GM23338 (cell line): ENCODE measurements at regions not wholly inside any gene's neighbourhood (a gene's known extent, or its start where the extent isn't known, plus 50 kb on each side); places are given as distances from the start of the nearest gene placed in this dataset.

Source experiments
- CREB1 ChIP-seq: fragments of 250-450 bp; sonication (Bioruptor Pico); IDR thresholded peaks from 2 replicates; pipeline ENCODE4 v1.5.0; 2020; ENCODE audit warnings: low read depth, mild to moderate bottlenecking, moderate library complexity
- EZH2 ChIP-seq: fragments of 200-600 bp; sonication (generic); IDR thresholded peaks from one replicate; pipeline ENCODE4 v1.8.0; 2017; ENCODE audit warnings: antibody characterized with exemption, mild to moderate bottlenecking, low read depth; ENCODE audit not compliant: unreplicated experiment
- EZH2phosphoT487 ChIP-seq: fragments of 200-600 bp; sonication (generic); IDR thresholded peaks from one replicate; pipeline ENCODE4 v1.8.1; 2018; ENCODE audit warnings: antibody characterized with exemption; ENCODE audit not compliant: unreplicated experiment
- JUNB ChIP-seq: IDR thresholded peaks from one replicate; pipeline ENCODE4 v1.6.1; 2016; ENCODE audit warnings: antibody characterized with exemption; ENCODE audit not compliant: unreplicated experiment
- NANOG ChIP-seq: IDR thresholded peaks from 2 replicates; pipeline ENCODE4 v1.6.1; 2016; ENCODE audit warnings: antibody characterized with exemption, borderline replicate concordance
- POLR2AphosphoS5 ChIP-seq: IDR thresholded peaks from 2 replicates; pipeline ENCODE4 v1.6.1; 2016; ENCODE audit warnings: antibody characterized with exemption, low read depth
- ZNF114 ChIP-seq: fragments of 250-450 bp; sonication (Bioruptor Pico); IDR thresholded peaks from 2 replicates; pipeline ENCODE4 v1.5.0; 2020; ENCODE audit warnings: mild to moderate bottlenecking, moderate library complexity
- ZNF331 ChIP-seq: fragments of 250-450 bp; sonication (Bioruptor Pico); IDR thresholded peaks from 2 replicates; pipeline ENCODE4 v1.5.0; 2020; ENCODE audit warnings: low read depth, mild to moderate bottlenecking, moderate library complexity
- TF ChIP-seq, protein P1 (sequence below), 2 experiments: fragments of 200-600 bp in 1 of 2; sonication (generic) in 1 of 2; conservative IDR thresholded peaks; 2 replicates each; pipeline versions ENCODE4 v1.5.1 to v1.6.1; 2016 to 2017; ENCODE audit warnings: antibody characterized with exemption in 2 of 2, low read depth in 2 of 2, mild to moderate bottlenecking in 2 of 2, moderate library complexity in 1 of 2
- TF ChIP-seq, protein P2 (sequence below): IDR thresholded peaks from one replicate; pipeline ENCODE4 v1.6.1; 2018; ENCODE audit warnings: antibody characterized with exemption; ENCODE audit not compliant: unreplicated experiment
- TF ChIP-seq, protein P3 (sequence below): IDR thresholded peaks from 2 replicates; pipeline ENCODE4 v1.6.1; 2016; ENCODE audit warnings: antibody characterized with exemption
- TF ChIP-seq, protein P4 (sequence below): fragments of 250-450 bp; sonication (Bioruptor Pico); IDR thresholded peaks from 2 replicates; pipeline ENCODE4 v1.5.0; 2020; ENCODE audit warnings: mild to moderate bottlenecking, moderate library complexity

DNA sequence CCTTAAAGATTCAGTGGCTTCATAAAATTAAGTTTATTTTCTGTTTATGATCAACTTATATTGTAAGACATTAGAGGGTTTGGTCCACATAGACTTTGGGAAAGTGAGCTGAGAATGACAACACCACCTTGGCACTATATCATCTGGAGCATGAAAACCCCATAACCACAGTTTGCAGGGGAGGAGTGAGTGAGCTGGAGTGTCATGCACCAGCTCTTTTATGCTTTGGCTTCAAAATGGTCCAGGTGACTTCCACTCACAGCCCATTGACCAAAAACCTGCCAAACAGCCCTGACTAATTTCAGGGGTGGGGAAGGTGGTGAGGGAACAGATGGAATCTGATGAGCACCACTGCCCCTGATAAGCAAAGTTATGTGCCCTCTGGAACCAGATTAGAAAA lies 295.8 kb downstream of the DMRTA1 start:
- TF ChIP-seq POLR2AphosphoS5 (no peak), EZH2 (no peak), CREB1 (no peak), NANOG (no peak), EZH2phosphoT487 (no peak), ZNF331 (CRISPR knock-in tag) (no peak), JUNB (no peak), ZNF114 (CRISPR knock-in tag) (no peak)
- TF ChIP-seq, protein P1, sequence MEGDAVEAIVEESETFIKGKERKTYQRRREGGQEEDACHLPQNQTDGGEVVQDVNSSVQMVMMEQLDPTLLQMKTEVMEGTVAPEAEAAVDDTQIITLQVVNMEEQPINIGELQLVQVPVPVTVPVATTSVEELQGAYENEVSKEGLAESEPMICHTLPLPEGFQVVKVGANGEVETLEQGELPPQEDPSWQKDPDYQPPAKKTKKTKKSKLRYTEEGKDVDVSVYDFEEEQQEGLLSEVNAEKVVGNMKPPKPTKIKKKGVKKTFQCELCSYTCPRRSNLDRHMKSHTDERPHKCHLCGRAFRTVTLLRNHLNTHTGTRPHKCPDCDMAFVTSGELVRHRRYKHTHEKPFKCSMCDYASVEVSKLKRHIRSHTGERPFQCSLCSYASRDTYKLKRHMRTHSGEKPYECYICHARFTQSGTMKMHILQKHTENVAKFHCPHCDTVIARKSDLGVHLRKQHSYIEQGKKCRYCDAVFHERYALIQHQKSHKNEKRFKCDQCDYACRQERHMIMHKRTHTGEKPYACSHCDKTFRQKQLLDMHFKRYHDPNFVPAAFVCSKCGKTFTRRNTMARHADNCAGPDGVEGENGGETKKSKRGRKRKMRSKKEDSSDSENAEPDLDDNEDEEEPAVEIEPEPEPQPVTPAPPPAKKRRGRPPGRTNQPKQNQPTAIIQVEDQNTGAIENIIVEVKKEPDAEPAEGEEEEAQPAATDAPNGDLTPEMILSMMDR (conservative IDR thresholded peaks at IDR 0.05; ENCODE audit: low read depth in 2 of 2): no peak
- TF ChIP-seq, protein P2, sequence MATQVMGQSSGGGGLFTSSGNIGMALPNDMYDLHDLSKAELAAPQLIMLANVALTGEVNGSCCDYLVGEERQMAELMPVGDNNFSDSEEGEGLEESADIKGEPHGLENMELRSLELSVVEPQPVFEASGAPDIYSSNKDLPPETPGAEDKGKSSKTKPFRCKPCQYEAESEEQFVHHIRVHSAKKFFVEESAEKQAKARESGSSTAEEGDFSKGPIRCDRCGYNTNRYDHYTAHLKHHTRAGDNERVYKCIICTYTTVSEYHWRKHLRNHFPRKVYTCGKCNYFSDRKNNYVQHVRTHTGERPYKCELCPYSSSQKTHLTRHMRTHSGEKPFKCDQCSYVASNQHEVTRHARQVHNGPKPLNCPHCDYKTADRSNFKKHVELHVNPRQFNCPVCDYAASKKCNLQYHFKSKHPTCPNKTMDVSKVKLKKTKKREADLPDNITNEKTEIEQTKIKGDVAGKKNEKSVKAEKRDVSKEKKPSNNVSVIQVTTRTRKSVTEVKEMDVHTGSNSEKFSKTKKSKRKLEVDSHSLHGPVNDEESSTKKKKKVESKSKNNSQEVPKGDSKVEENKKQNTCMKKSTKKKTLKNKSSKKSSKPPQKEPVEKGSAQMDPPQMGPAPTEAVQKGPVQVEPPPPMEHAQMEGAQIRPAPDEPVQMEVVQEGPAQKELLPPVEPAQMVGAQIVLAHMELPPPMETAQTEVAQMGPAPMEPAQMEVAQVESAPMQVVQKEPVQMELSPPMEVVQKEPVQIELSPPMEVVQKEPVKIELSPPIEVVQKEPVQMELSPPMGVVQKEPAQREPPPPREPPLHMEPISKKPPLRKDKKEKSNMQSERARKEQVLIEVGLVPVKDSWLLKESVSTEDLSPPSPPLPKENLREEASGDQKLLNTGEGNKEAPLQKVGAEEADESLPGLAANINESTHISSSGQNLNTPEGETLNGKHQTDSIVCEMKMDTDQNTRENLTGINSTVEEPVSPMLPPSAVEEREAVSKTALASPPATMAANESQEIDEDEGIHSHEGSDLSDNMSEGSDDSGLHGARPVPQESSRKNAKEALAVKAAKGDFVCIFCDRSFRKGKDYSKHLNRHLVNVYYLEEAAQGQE: no peak
- TF ChIP-seq, protein P3, sequence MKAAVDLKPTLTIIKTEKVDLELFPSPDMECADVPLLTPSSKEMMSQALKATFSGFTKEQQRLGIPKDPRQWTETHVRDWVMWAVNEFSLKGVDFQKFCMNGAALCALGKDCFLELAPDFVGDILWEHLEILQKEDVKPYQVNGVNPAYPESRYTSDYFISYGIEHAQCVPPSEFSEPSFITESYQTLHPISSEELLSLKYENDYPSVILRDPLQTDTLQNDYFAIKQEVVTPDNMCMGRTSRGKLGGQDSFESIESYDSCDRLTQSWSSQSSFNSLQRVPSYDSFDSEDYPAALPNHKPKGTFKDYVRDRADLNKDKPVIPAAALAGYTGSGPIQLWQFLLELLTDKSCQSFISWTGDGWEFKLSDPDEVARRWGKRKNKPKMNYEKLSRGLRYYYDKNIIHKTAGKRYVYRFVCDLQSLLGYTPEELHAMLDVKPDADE: no peak
- TF ChIP-seq, protein P4, sequence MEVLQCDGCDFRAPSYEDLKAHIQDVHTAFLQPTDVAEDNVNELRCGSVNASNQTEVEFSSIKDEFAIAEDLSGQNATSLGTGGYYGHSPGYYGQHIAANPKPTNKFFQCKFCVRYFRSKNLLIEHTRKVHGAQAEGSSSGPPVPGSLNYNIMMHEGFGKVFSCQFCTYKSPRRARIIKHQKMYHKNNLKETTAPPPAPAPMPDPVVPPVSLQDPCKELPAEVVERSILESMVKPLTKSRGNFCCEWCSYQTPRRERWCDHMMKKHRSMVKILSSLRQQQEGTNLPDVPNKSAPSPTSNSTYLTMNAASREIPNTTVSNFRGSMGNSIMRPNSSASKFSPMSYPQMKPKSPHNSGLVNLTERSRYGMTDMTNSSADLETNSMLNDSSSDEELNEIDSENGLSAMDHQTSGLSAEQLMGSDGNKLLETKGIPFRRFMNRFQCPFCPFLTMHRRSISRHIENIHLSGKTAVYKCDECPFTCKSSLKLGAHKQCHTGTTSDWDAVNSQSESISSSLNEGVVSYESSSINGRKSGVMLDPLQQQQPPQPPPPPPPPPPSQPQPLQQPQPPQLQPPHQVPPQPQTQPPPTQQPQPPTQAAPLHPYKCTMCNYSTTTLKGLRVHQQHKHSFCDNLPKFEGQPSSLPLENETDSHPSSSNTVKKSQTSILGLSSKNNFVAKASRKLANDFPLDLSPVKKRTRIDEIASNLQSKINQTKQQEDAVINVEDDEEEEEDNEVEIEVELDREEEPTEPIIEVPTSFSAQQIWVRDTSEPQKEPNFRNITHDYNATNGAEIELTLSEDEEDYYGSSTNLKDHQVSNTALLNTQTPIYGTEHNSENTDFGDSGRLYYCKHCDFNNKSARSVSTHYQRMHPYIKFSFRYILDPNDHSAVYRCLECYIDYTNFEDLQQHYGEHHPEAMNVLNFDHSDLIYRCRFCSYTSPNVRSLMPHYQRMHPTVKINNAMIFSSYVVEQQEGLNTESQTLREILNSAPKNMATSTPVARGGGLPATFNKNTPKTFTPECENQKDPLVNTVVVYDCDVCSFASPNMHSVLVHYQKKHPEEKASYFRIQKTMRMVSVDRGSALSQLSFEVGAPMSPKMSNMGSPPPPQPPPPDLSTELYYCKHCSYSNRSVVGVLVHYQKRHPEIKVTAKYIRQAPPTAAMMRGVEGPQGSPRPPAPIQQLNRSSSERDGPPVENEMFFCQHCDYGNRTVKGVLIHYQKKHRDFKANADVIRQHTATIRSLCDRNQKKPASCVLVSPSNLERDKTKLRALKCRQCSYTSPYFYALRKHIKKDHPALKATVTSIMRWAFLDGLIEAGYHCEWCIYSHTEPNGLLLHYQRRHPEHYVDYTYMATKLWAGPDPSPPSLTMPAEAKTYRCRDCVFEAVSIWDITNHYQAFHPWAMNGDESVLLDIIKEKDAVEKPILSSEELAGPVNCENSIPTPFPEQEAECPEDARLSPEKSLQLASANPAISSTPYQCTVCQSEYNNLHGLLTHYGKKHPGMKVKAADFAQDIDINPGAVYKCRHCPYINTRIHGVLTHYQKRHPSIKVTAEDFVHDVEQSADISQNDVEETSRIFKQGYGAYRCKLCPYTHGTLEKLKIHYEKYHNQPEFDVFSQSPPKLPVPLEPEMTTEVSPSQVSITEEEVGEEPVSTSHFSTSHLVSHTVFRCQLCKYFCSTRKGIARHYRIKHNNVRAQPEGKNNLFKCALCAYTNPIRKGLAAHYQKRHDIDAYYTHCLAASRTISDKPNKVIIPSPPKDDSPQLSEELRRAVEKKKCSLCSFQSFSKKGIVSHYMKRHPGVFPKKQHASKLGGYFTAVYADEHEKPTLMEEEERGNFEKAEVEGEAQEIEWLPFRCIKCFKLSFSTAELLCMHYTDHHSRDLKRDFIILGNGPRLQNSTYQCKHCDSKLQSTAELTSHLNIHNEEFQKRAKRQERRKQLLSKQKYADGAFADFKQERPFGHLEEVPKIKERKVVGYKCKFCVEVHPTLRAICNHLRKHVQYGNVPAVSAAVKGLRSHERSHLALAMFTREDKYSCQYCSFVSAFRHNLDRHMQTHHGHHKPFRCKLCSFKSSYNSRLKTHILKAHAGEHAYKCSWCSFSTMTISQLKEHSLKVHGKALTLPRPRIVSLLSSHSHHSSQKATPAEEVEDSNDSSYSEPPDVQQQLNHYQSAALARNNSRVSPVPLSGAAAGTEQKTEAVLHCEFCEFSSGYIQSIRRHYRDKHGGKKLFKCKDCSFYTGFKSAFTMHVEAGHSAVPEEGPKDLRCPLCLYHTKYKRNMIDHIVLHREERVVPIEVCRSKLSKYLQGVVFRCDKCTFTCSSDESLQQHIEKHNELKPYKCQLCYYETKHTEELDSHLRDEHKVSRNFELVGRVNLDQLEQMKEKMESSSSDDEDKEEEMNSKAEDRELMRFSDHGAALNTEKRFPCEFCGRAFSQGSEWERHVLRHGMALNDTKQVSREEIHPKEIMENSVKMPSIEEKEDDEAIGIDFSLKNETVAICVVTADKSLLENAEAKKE (CRISPR knock-in tag): no peak
